Mammary epithelial cell (primary cell): ENCODE measurements at regions not wholly inside any gene's neighbourhood (a gene's known extent, or its start where the extent isn't known, plus 50 kb on each side); places are given as distances from the start of the nearest gene placed in this dataset.

Experiments used
- EZH2 ChIP-seq: IDR thresholded peaks from 2 replicates; pipeline ENCODE4 v1.6.1; 2012; ENCODE audit warnings: low read length, inconsistent platforms, borderline replicate concordance
- TF ChIP-seq, protein P1 (sequence below), 2 donors: IDR thresholded peaks in 1 of 2; conservative IDR thresholded peaks in 1 of 2; 2 replicates each; pipeline ENCODE4 v1.5.1; 2011 to 2012; ENCODE audit warnings: inconsistent platforms in 2 of 2, low read length in 2 of 2, mild to moderate bottlenecking in 2 of 2, control low read depth in 1 of 2, low read depth in 1 of 2; ENCODE audit not compliant: insufficient read depth in 1 of 2; ENCODE audit errors: extremely low read depth in 1 of 2

DNA sequence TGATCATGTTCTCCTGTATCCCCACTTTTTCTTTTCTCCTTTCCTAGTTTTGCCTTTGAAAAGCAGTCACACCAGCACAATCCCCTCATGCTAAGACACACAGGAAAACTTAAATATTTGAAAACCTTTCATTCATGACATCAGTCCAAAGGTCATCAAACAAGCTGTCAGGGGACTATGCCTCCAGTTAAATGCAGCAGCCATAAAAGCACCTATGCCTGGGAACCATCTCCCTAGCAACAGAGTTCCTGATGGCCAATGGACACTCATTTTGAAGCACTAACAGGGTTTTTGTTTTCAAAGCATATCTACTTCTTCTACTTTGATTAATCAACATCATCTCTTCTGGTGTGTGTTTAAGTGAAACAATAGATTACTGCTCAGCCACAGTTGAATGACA lies 286.4 kb upstream of the PARD3B start:
- TF ChIP-seq, protein P1, sequence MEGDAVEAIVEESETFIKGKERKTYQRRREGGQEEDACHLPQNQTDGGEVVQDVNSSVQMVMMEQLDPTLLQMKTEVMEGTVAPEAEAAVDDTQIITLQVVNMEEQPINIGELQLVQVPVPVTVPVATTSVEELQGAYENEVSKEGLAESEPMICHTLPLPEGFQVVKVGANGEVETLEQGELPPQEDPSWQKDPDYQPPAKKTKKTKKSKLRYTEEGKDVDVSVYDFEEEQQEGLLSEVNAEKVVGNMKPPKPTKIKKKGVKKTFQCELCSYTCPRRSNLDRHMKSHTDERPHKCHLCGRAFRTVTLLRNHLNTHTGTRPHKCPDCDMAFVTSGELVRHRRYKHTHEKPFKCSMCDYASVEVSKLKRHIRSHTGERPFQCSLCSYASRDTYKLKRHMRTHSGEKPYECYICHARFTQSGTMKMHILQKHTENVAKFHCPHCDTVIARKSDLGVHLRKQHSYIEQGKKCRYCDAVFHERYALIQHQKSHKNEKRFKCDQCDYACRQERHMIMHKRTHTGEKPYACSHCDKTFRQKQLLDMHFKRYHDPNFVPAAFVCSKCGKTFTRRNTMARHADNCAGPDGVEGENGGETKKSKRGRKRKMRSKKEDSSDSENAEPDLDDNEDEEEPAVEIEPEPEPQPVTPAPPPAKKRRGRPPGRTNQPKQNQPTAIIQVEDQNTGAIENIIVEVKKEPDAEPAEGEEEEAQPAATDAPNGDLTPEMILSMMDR (conservative IDR thresholded peaks at IDR 0.05 in 1 of 2, IDR thresholded peaks at IDR 0.05 in 1 of 2; ENCODE audit: extremely low read depth in 1 of 2, insufficient read depth in 1 of 2, low read depth in 1 of 2, low read length in 2 of 2): no peak
- no peak for TF ChIP-seq EZH2
